Astrocyte of the spinal cord (primary cell): ENCODE measurements at regions not wholly inside any gene's neighbourhood (a gene's known extent, or its start where the extent isn't known, plus 50 kb on each side); places are given as distances from the start of the nearest gene placed in this dataset.

Experiments
- DNase-seq: peaks from one replicate; pipeline ENCODE4 v3.0.0; 2011; ENCODE audit warnings: low read depth, low spot score
- H3K4me3 ChIP-seq: 2 replicates; pipeline ENCODE4 v1.5.1; 2011; ENCODE audit warnings: low read depth, mild to moderate bottlenecking, low read length, moderate library complexity
- in situ Hi-C: cut with HindIII; loops from 2 replicates; pipeline ENCODE4 v1.10.0; 2017; ENCODE audit warnings: low sequenced_read_pairs
- TF ChIP-seq, protein P1 (sequence below): IDR thresholded peaks from 2 replicates; pipeline ENCODE4 v1.5.1; 2012; ENCODE audit warnings: low read depth, mild to moderate bottlenecking, low read length, inconsistent platforms

DNA sequence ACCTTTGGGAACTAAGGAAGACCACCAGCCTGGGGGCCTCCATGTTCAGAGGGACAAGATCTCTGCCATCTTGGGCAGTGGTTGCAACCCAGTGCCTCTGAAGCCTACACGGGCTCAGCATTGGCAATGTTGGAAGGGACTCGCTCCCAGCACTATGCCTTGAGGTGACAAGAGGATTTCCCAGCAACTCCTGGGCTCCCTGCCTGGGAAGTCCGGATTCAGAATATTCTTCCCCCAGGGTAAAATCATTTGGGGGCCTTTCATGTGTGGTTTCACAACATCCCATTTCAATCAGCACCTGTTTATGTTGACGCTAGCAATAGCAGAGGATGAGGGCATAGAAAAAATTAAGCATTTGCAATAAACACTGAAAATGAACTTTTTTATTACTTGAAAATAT is 509.8 kb upstream of the MGMT start:
- no peak for DNase-seq
- TF ChIP-seq, protein P1, sequence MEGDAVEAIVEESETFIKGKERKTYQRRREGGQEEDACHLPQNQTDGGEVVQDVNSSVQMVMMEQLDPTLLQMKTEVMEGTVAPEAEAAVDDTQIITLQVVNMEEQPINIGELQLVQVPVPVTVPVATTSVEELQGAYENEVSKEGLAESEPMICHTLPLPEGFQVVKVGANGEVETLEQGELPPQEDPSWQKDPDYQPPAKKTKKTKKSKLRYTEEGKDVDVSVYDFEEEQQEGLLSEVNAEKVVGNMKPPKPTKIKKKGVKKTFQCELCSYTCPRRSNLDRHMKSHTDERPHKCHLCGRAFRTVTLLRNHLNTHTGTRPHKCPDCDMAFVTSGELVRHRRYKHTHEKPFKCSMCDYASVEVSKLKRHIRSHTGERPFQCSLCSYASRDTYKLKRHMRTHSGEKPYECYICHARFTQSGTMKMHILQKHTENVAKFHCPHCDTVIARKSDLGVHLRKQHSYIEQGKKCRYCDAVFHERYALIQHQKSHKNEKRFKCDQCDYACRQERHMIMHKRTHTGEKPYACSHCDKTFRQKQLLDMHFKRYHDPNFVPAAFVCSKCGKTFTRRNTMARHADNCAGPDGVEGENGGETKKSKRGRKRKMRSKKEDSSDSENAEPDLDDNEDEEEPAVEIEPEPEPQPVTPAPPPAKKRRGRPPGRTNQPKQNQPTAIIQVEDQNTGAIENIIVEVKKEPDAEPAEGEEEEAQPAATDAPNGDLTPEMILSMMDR = no peak
- H3K4me3 ChIP-seq = no peak overlapping the region

GRCh38 chr10:128958834-128959690 is 508.0 kb upstream of the MGMT start:
- DNase-seq = no peak
- in situ Hi-C loops = no loop called here
- TF ChIP-seq, protein P1 = no peak
- no peak overlapping the region for H3K4me3 ChIP-seq

More for the DNA sequence above, 509.8 kb upstream of the MGMT start:
- in situ Hi-C loops = no loop called here

GRCh38 chr10:128959746-128960145 is 507.3 kb upstream of the MGMT start:
- in situ Hi-C loops = no loop called here
- no peak for DNase-seq
- TF ChIP-seq, protein P1 = no peak
- no peak overlapping the region for H3K4me3 ChIP-seq

DNA sequence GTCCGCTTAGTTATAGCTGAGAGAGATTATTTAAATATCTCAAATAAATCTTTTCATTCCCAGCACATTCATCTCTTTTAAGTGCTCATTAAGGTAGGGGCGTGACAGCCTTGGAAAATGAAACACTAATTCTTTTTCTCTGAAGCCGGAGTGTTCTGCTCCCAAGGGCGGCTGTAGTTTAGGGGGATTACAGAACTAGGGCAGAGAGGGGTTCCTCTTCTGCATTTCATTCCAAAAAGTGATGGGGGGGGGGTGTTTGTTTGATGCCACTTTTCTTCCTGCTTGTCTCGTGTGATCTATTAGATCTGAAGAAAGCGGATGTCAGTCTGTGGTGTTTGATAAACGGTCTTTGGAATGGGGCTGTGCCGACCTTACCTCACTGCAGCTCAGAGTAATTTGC is 506.5 kb upstream of the MGMT start:
- no peak overlapping the region for H3K4me3 ChIP-seq
- in situ Hi-C loops = no loop called here
- TF ChIP-seq, protein P1 = no peak
- DNase-seq = no peak

DNA sequence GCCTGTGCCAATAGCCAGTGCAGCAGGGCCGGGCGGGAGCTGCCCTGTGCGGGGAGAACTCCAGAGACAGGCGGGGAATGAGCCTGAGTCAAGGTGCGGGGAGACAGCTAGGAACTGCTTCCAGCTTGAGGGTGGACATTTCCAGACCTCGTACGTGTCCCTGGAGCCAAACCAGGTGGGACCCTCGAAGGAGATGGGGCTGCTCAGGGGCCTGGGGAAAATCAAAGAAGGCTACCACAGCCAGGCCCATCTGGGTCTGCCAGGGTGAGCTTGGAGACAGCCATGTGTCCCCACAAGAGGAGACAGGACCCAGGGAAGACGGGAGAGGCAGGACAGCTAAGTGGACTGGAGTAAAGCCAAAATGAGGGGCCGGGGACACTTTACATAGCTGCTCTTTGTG is 504.9 kb upstream of the MGMT start:
- in situ Hi-C loops = no loop called here
- TF ChIP-seq, protein P1 = no peak
- no peak for DNase-seq
- H3K4me3 ChIP-seq = no peak overlapping the region

- TF ChIP-seq, protein P1 = no peak
- in situ Hi-C loops = no loop called here
- no peak overlapping the region for H3K4me3 ChIP-seq
- DNase-seq = no peak
Observed at GRCh38 chr10:128963211-128964099, 503.6 kb upstream of the MGMT start.
